ENCODE measurements at regions not wholly inside any gene's neighbourhood (a gene's known extent, or its start where the extent isn't known, plus 50 kb on each side); places are given as distances from the start of the nearest gene placed in this dataset.

DNA sequence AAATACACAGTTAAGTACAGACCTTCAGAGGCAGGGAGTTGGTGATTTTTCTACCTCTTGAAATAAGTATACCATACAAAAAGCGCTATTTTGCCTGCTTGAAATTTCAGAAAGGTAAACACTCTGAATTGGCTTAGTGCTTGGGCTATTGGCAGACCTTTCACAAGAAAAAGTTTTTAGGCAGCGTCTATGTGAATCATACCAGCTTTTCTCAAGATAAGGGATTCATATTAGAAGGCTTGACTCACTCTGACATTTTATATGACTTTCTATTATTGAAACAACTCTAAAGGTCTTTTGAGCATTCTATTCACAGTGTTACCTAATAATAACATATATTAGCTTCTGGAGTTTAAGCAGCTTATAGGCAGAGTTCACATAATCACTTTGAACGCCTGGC lies 286.4 kb upstream of the FAT1 start:
- in situ Hi-C loops (cut with HindIII; ENCODE audit: low sequenced_read_pairs) = no loop called here
- DNase-seq (ENCODE audit: low spot score) = no peak

DNA sequence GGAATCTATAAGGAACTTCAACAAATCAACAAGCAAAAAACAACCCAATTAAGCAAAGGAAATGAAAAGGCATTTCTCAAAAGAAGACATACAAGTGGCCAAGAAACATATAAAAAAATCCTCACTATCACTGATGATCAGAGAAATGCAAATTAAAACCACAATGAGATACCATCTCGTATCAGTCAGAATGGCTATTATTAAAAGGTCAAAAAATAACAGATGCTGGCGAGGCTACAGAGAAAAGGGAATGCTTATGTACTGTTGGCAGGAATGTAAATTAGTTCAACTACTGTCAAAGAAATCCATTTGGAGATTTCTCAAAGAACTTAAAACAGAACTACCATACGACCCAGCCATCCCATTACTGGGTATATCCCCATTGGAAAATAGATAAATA lies 292.4 kb upstream of the FAT1 start:
- no peak for DNase-seq (ENCODE audit: low spot score)
- in situ Hi-C loops (cut with HindIII; ENCODE audit: low sequenced_read_pairs) = no loop called here

DNA sequence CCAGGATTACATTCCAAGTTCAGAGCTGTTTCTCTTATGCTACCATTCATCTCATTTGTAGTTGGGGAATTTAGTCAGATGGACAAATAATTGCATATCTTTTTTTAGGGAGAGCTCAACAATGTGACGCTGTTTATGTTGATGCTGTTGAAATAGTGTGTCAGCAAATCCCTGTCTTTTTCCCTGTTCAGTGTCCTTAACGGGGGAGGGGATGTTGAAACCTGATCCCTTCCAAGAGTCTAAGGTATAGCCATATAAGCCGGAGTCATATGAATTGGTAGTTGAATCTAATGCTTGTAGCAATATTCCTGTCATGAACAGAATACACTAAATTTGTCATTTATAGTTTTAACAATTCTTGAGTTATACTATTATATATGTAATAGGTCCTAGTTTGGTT lies 293.5 kb upstream of the FAT1 start:
- in situ Hi-C loops (cut with HindIII; ENCODE audit: low sequenced_read_pairs) = no loop called here

DNA sequence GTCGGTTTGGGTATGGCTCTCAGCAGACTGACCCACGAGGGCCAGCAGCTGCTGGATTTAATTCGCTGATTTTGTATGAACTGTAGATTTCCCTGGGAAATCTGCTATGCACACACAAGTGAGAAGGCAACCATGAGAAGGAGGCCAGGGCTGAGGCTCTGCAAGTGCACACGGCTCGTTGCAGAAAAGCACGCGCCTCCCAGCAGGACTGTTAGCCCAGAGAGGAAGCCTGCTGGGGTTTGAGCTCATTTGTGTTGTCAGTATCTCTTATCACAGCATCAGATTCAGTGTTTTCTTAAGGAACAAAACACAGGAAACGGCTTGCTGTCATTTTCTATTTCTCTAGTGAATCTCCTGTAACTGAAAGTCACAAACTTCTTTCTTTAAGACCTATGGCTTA lies 296.2 kb upstream of the FAT1 start:
- no peak for DNase-seq (ENCODE audit: low spot score)
- in situ Hi-C loops (cut with HindIII; ENCODE audit: low sequenced_read_pairs) = no loop called here

More for the DNA sequence above, 293.5 kb upstream of the FAT1 start:
- no peak for DNase-seq (ENCODE audit: low spot score)

DNA sequence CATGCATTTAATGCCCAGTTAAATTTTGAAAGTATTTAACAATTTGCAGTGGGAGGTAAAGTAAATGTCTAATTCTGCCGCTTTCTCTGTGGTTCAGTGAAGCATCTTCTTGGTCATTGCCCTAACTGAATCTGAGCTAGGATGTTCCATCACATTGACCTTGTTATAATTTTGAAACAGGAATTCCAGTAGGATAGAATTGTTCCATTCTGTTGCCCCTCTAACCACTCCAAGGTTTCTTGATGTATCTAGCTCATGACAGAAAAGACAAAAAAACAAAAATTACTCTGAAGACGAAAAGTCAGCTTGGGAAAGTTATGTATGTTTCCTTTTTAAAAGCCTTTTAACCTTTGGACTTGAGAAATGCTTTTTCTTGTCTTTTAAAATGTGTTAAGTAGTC lies 297.0 kb upstream of the FAT1 start:
- no peak for DNase-seq (ENCODE audit: low spot score)
- in situ Hi-C loops (cut with HindIII; ENCODE audit: low sequenced_read_pairs) = no loop called here

DNA sequence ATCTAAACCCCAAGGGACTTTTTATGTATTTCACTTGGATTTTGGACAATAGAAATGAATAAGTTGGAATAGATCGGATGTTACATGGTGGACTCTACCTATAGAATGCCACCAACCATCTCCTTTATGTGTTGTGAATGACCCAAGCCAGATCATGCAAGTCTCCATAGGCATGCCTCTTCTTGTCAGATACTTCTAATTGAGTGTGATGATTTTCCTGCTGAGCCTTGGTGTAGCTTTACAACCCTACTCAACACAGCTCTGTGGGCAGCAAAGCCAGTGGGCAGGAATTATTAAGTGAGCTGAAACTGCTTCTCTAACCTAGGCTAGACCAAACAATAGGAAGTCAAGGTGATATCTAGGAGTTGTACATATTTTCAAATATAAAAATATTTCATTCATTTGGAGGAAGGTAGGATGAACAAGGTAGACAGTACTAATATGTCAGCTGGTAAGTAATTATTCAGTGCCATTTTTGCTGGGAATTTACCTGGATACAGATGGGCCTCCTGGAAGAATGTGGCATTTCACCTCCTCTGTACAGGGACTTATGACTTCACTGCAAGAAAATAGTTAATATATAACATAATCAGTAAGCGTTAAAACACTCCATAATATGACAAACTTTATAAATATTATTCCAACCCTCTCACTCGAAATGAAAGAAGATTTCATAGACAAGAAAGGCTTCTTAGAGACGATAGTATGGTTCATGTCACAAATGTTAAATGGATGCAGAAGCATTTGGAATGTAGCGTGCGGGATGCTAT lies 298.0 kb upstream of the FAT1 start:
- in situ Hi-C loops (cut with HindIII; ENCODE audit: low sequenced_read_pairs) = no loop called here
- no peak for DNase-seq (ENCODE audit: low spot score)

DNA sequence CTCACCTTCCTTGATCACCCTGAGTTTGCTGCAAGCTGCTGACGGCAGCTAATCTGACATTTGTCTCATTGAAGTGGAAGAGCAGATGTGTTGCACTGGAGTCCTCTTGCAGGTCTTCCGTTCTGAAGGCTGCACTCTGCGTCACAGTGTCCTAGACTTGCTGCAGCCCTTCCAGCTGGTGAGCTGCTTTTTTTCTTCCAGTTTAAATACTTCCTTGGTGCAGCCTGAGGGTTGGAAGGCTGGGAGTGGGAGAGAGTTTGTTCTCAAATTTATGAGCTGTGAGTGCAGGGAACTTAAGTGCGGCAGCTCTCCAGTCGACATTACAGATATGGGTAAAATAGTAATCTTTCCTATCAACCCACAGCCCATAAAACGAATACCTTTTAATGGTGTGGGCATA lies 303.6 kb upstream of the FAT1 start:
- in situ Hi-C loops (cut with HindIII; ENCODE audit: low sequenced_read_pairs) = no loop called here
- no peak for DNase-seq (ENCODE audit: low spot score)

DNA sequence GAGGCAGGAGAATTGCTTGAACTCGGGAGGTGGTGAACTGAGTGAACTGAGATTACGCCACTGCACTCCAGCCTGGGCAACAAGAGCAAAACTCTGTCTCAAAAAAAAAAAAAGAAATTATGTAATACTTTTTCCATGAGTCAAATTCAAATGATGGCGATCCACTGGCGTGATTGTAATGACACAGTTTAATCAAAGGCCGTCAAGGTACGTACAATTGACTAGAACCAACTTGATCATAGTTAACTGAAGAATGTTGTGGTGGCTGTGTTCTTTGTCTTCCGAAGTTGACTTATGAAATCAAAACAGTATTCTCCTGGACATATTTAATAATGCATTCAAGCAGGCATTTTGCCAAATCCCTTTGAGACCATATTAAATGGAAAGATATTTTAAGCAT lies 318.6 kb upstream of the FAT1 start:
- no peak for DNase-seq (ENCODE audit: low spot score)
- in situ Hi-C loops (cut with HindIII; ENCODE audit: low sequenced_read_pairs) = no loop called here

DNA sequence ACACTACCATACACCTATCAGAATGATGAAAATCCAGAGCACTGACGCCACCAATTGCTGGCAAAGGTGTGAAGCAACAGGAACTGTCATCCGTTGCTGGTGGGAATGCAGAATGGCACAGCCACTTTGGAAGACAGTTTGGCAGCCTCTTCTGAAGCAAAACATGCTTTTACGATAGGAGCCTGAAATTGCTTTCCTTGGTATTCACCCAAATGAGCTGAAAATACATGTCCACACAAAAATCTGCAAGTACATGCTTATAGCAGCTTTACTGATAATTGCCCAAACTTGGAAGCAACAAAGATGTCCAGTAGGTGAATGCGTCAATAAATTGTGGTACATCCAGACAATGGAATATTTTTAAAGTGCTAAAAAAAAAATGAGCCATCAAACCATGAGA lies 322.8 kb upstream of the FAT1 start:
- in situ Hi-C loops (cut with HindIII; ENCODE audit: low sequenced_read_pairs) = no loop called here
- DNase-seq (ENCODE audit: low spot score) = peak; percentile 30

DNA sequence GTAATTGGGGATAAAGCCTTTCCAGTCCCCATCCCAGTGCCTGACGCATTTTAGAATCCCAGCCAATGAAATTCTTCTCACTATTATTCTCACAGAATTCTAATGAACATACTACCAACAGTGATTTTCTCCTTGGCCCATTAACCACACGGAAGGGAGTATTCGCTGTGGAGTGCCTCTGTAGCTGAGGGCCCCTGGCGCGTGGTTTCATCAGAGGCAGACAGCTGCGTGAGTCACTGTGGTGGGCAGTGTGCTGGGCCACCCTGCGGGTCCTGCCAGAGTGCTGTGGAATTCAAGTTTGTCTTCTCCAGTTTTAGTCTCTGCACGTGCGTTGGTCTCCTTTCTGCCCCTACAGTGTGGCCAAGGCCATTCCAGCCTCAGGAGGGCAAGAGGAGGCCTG lies 335.4 kb upstream of the FAT1 start:
- in situ Hi-C loops (cut with HindIII; ENCODE audit: low sequenced_read_pairs) = no loop called here
- no peak for DNase-seq (ENCODE audit: low spot score)

DNA sequence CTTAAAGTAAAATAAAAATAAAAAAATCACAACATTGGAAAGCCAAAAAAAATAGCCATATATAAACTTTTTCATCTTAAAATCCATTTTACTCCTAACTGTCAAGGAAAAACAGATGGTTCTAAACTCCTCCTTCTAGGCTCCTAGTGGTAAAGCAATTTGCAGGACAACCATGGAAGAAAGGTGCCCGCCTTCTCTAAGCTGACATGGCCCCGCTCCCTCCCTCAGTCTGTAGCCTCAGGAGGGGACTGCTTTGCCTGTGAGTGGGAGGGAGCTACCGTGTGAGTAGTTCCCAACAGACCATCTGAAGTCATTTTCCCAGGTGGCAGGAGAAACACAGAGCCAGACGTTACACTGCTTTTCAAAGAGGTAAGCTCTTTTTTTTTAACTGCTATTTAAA lies 336.2 kb upstream of the FAT1 start:
- no peak for DNase-seq (ENCODE audit: low spot score)
- in situ Hi-C loops (cut with HindIII; ENCODE audit: low sequenced_read_pairs) = no loop called here

DNA sequence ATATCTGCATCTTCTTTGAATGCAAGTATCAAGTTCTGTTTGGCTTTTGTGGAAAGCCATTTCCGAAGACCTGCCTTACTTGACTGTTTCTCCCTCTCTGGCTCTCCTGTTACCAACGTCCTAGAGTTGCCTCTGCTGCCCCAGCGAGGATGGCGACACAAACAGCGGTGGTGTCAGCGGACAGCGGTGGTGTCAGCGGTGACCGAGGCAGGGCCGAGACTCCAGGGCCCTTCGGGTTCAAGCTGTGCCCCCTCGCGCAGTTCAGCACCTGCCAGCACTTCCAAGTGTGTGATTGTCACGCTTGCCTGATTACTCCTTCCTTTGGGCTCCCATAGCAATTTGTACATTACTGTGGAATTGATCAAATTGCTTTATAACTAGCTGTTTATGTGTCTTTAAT lies 336.9 kb upstream of the FAT1 start:
- in situ Hi-C loops (cut with HindIII; ENCODE audit: low sequenced_read_pairs) = no loop called here
- no peak for DNase-seq (ENCODE audit: low spot score)

DNA sequence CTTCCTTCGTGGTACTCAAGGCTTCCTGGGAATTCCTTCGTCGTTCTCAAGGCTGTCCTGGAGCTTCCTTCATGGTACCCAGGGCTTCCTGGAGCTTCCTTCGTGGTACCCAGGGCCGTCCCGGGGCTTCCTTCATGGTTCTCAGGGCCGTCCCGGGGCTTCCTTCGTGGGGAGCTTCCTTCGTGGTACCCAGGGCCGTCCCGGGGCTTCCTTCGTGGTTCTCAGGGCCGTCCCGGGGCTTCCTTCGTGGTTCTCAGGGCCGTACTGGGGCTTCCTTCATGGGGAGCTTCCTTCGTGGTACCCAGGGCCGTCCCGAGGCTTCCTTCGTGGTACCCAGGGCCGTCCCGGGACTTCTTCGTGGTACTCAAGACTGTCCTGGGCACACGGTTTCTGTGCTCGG lies 339.6 kb upstream of the FAT1 start:
- in situ Hi-C loops (cut with HindIII; ENCODE audit: low sequenced_read_pairs) = no loop called here

DNA sequence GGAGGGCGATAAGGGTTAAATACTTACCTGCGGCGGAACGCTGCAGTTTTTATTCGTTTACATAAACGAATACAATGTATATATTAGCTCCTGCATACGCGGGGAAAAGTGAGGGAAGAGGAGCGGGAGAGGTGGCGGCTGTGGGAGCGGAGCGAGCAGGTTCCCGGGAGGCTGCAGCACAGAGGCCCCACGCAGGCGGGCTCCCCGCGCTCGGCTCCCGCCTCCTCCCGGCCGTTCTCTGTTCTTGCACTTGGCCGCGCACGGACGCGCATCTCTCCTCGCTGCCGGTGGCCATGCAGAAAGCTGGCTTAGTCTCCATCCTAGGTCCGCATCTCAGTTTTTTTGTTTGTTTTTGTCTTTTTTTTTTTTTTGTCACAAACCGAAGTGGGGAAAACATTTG lies 340.4 kb upstream of the FAT1 start:
- DNase-seq (ENCODE audit: low spot score) = no peak
- in situ Hi-C loops (cut with HindIII; ENCODE audit: low sequenced_read_pairs) = no loop called here

More for the DNA sequence above, 339.6 kb upstream of the FAT1 start:
- DNase-seq (ENCODE audit: low spot score) = no peak

DNA sequence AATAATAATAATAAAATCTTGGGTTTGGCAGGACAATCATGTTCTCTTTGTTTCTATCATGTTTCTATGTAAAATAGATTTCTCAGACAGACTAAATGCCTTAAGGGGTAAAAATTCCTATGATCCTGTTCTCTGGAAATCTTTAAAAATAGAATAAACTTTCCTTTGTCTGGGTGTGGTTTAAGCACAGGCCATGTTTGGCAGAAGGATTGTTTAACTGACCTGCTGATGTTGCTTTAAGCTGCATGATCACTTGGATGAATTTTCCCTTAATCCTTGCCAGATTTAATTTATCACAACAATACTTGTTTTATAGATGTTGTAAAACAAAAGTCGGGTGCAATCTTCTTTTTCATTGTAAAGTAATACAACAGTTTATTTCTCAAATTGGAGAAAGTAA lies 341.7 kb upstream of the FAT1 start:
- in situ Hi-C loops (cut with HindIII; ENCODE audit: low sequenced_read_pairs) = no loop called here
- no peak for DNase-seq (ENCODE audit: low spot score)

DNA sequence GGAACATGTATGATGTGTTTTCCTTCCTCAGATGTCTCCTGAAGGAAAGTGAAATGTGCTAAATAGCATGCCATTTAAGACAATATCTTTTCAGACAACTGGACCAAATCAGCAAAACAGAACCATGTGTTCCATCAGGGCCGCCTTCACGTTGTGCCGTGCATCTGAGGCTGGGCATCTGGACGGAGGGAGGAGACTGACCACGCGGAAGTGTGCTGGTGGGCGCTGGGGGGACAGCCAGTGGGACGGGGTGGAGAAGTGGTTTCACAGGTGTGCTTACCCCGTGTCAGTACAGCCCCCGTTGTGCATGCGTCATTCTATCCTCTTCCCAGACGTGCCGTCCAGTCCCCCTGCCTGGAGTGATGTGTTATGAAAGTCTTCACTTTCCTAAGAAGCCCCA lies 342.1 kb upstream of the FAT1 start:
- in situ Hi-C loops (cut with HindIII; ENCODE audit: low sequenced_read_pairs) = no loop called here
- no peak for DNase-seq (ENCODE audit: low spot score)

DNA sequence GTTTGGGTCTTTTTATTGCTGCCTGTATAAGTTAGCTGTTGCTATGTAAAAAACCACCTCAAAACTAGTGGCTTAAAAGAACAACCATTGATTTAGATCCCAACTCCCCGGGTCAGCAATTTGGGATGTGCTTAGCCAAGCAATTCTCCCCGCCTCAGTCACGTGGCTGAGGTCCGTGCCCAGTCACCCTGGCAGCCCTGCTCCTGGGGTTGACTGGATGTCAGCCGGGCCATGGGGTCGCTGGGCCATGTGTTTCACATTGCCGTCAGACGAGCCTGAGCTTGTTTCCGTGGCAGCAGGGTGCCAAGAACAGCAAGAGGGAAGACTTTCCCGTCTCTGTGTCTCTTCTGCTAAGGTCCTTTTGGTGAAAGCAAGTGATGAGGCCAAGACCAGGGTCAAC lies 345.7 kb upstream of the FAT1 start:
- no peak for DNase-seq (ENCODE audit: low spot score)
- in situ Hi-C loops (cut with HindIII; ENCODE audit: low sequenced_read_pairs) = no loop called here

DNA sequence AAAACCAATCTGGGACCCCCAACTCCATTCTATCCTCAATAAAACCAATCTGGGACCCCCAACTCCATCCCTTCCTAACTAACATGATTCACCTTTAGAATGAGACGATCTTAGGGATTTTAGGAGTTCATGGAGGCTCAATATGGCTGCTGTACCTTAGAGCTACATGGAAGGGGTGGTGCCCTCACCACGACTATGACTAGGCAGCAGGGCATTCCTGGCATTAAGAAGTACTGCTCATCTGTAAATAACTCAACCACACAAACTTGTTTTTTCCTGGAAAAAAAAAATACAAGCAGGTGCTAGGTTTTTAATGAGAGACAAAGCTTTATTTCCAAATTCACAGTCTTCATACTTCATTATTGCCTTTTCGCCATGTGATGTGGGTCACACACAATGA lies 346.5 kb upstream of the FAT1 start:
- in situ Hi-C loops (cut with HindIII; ENCODE audit: low sequenced_read_pairs) = no loop called here
- DNase-seq (ENCODE audit: low spot score) = no peak

DNA sequence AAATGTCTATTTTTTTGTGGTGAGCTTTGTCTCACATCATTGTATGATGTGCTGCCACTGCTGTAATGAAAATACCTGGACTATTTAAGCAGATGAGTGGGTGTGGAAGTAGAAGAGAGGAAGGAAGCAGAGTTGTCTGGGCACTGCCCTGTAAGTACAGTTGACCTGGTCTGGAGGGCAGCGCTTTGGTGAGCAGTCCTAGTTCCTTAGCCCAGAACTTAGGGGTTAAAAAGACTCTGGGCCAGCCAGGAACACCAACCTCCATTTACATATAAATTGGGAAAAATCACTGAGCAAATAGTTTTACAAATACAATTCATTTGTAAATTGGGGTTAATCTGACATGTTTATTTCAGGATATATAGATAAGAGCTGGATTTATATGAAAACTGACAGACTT lies 347.1 kb upstream of the FAT1 start:
- in situ Hi-C loops (cut with HindIII; ENCODE audit: low sequenced_read_pairs) = no loop called here
- DNase-seq (ENCODE audit: low spot score) = no peak

DNA sequence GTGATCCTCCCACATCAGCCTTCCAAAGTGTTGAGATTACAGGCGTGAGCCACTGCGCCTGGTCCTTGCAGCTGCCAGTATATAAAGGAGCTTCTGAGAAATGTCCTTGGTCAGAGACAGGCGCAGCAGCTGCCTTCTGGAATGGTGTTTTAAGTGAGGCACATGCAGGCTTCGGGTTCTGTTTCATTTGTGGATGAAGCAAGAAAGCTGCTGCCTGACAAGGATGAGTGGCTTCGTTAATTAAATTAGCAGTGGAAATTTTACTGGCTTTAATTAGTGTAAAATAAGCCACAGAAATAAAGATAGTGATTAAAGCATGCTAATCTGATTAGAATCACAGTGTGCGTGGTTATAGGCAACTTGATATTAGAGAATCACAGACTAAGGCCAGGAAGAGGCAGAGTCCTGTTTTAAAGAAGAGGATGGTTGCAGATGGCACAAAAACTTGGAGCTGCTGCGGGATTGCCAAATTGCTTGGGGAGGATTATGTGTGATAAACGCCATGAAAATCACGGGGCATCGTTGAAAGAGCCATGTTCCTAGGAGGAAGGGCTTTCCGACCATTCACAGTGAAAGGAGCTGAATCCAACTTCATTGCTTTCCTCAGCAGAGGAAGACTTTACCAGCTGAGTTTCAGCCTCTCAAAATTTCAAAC lies 348.4 kb upstream of the FAT1 start:
- in situ Hi-C loops (cut with HindIII; ENCODE audit: low sequenced_read_pairs) = no loop called here
- DNase-seq (ENCODE audit: low spot score) = peak; percentile 3

DNA sequence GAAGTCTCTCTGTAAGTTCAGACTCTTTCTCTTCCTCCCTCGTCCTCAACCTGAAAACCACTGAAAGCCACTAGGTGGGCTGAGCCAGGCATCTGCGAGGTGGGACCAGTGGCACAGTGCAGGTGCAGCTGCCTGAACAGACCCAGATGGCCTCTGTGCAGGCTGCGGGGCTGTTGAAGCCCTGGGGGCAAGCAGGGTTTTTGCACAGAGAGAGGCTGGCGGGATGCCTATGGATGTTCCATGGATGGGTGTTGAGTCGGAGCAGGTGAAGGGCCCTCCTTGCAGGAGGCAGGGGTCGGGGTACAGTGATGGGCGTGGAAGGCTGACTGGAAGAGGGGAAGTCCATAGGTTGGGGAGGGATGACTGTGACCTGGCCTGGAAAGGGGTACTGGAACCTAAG lies 350.2 kb upstream of the FAT1 start:
- in situ Hi-C loops (cut with HindIII; ENCODE audit: low sequenced_read_pairs) = no loop called here
- DNase-seq (ENCODE audit: low spot score) = no peak
